GM18867 (cell line): ENCODE measurements at regions not wholly inside any gene's neighbourhood (a gene's known extent, or its start where the extent isn't known, plus 50 kb on each side); places are given as distances from the start of the nearest gene placed in this dataset.

Source experiments
- ATAC-seq: cut with Tn5 transposase; IDR thresholded peaks from one replicate; pipeline ENCODE4 v1.9.1; 2021; ENCODE audit warnings: mild to moderate bottlenecking, moderate library complexity; ENCODE audit not compliant: unreplicated experiment

- ATAC-seq, result no peak
These were observed 1381.5 kb upstream of the CELF2 start for GRCh38 chr10:9636216-9636615.

- no peak for ATAC-seq
These were observed 1373.9 kb upstream of the CELF2 start for GRCh38 chr10:9643782-9644181.

GRCh38 chr10:9645404-9645803 is 1372.3 kb upstream of the CELF2 start:
- no peak for ATAC-seq

- no peak for ATAC-seq
These were observed 1371.6 kb upstream of the CELF2 start for GRCh38 chr10:9645928-9646600.

GRCh38 chr10:9654261-9654660 is 1363.4 kb upstream of the CELF2 start:
- ATAC-seq, result no peak

- ATAC-seq, result no peak
These were observed 1361.3 kb upstream of the CELF2 start for GRCh38 chr10:9656386-9656785.

- ATAC-seq, result no peak
These were observed 1360.7 kb upstream of the CELF2 start for GRCh38 chr10:9656996-9657395.

GRCh38 chr10:9657530-9657929 is 1360.1 kb upstream of the CELF2 start:
- no peak for ATAC-seq

- no peak for ATAC-seq
These were observed 1349.3 kb upstream of the CELF2 start for GRCh38 chr10:9668411-9668810.

GRCh38 chr10:9670911-9671310 is 1346.8 kb upstream of the CELF2 start:
- ATAC-seq, result no peak

GRCh38 chr10:9681655-9682054 is 1336.0 kb upstream of the CELF2 start:
- ATAC-seq, result no peak

GRCh38 chr10:9682802-9683201 is 1334.9 kb upstream of the CELF2 start:
- no peak for ATAC-seq

- no peak for ATAC-seq
These were observed 1333.5 kb upstream of the CELF2 start for GRCh38 chr10:9684186-9684585.

GRCh38 chr10:9685596-9685995 is 1332.1 kb upstream of the CELF2 start:
- ATAC-seq, result no peak

- ATAC-seq, result no peak
These were observed 1329.0 kb upstream of the CELF2 start for GRCh38 chr10:9688711-9689110.

- peak; percentile 67 for ATAC-seq
These were observed 1310.5 kb upstream of the CELF2 start for GRCh38 chr10:9707216-9707615.

GRCh38 chr10:9709849-9710248 is 1307.8 kb upstream of the CELF2 start:
- no peak for ATAC-seq

- ATAC-seq, result no peak
These were observed 1305.3 kb upstream of the CELF2 start for GRCh38 chr10:9712393-9712792.

- no peak for ATAC-seq
These were observed 1298.4 kb upstream of the CELF2 start for GRCh38 chr10:9719246-9719645.

GRCh38 chr10:9733766-9734165 is 1283.9 kb upstream of the CELF2 start:
- no peak for ATAC-seq

- ATAC-seq, result no peak
These were observed 1283.5 kb upstream of the CELF2 start for GRCh38 chr10:9734218-9734617.

GRCh38 chr10:9735731-9736130 is 1281.9 kb upstream of the CELF2 start:
- ATAC-seq, result no peak

GRCh38 chr10:9743639-9744038 is 1274.0 kb upstream of the CELF2 start:
- no peak for ATAC-seq
